ENCODE measurements at regions not wholly inside any gene's neighbourhood (a gene's known extent, or its start where the extent isn't known, plus 50 kb on each side); places are given as distances from the start of the nearest gene placed in this dataset.
"Not testable (repeated sequence)": the region's sequence is repeated elsewhere in the genome, so short reads cannot be mapped to it uniquely, and the experiment has no call there.

DNA sequence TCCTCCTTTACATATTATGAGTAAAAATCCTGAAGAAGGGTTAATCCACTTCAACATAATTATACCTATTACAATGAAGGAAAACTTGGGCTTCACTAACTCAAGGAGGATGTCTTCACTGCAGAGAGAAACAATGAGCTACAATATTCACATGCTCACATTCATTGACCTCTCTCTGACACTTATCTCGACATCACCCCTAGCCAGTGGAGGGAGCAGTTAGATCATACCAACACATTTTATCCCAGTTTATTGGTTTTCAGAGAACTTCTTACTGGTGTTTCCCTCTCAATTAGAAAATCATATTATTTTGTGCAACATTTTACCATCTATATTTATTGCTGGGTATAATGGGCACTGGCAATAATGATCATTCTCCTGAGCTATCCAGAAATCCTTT is 646.5 kb downstream of the TENT5A start:
- DNase-seq (ENCODE audit: low spot score) = no peak

GRCh38 chr6:81098109-81098814 is 654.2 kb downstream of the TENT5A start:
- no peak for DNase-seq (ENCODE audit: low spot score)

GRCh38 chr6:81096464-81096863 is 656.0 kb downstream of the TENT5A start:
- DNase-seq (ENCODE audit: low spot score) = not testable (repeated sequence)

- no peak for DNase-seq (ENCODE audit: low spot score)
Observed at GRCh38 chr6:81093051-81093450, 659.4 kb downstream of the TENT5A start.

DNA sequence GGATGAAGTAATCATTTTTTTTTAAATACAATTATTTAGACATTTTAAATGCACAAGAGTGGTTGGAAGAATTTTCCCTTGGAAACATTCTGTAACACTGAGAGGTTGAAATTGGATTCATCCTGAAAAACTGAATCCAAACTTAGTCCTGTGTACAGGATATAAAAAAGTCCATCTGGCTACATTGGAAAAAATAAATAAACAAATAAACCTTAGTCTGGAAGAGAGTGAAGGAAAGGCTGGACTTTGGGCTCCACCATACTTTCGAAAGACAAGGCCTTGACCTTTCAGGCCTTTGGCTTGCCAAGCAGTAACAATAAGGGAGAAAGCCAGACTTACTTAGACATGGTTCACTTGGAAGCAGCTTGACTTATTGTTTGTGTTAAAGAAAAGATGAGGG is 664.3 kb downstream of the TENT5A start:
- DNase-seq (ENCODE audit: low spot score) = no peak

DNA sequence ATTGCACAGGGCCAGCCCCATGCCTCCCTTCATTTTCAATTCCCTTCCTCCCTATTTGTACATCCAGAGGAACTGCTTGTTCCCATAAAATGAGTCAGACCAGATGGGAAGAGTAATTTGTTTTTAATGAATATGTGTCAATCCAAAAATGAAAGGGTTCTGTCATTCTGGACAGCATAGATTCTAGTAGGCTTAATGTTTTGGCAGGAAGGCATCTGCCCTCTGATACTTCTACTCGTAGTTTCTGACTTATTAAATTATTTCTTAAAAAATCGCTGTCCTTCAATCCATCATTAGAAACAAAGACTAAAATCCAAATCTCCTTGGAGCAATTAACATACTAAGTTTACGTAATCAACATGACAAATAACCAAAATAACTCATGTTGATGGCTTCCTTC is 665.5 kb downstream of the TENT5A start:
- DNase-seq (ENCODE audit: low spot score) = no peak

DNA sequence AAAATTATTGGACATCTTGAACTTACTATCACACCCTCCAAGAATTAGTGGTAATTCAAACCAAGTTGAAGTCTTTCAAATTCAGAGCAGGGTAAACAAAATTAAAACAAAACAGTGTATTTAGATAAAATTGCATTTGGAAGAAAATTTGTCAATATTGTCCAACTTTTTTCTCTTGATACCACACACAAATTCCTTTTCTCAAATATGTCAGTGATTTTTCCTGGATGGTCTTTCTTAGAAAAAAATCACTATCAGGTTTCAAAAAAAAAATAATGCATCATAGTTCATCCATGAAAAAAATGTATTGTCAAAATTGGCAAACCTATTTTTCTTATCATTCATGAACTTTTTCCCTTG is 667.1 kb downstream of the TENT5A start:
- no peak for DNase-seq (ENCODE audit: low spot score)

DNA sequence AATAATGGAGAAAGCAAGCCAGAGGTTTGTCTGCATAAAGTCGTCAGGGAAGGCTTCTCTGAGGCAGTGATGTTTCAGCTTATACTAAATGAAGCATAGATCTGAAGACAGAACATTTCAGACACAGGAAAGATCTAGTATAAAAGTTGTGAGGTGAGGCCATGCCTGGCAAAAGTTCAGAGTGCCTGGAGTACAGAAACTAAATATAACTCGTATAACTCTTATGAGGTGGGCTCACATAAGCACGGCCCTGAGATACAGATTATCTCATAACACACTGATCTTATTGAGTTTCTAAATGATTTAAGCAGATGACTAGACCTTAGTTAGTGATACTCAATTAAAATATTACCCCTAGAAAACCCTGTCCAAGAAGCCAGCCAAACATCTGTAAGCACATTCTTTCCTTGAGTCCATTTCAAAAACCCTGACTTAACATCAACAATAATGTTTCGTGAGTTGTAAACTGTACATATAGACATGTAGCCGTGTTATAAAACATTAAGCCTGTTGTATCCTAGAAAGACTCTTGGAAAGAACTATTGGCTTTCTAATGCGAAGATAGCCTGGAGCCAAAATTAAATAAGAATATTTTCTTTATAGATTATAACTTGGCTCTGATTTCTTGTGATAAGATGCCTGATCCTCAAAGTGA is 667.6 kb downstream of the TENT5A start:
- DNase-seq (ENCODE audit: low spot score) = no peak

- peak; percentile 62 for DNase-seq (ENCODE audit: low spot score)
Observed at GRCh38 chr6:81075974-81076373, 676.5 kb downstream of the TENT5A start.

GRCh38 chr6:81073318-81073717 is 679.2 kb downstream of the TENT5A start:
- no peak for DNase-seq (ENCODE audit: low spot score)

GRCh38 chr6:81071121-81071520 is 681.4 kb downstream of the TENT5A start:
- DNase-seq (ENCODE audit: low spot score) = no peak

- DNase-seq (ENCODE audit: low spot score) = no peak
Observed at GRCh38 chr6:81067057-81067456, 685.4 kb downstream of the TENT5A start.

DNA sequence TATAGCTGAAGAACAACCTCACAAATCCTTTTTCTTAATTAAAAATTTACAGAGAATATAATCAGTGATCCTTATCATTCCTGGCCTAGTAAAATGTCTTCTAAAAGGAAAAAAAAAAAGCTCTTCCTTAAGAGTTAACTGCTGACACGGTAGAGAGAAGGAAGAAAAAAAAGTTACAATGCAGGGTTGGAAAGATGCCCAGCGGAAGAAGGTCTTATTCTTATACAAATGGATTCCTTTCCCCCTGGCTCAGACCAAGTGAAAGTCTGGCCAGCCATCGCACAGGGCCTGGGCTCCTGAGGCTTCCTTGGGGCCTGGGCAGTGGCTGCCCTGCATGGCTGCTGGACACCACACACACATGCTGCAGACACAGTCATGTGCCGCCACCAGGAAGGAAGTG is 688.6 kb downstream of the TENT5A start:
- DNase-seq (ENCODE audit: low spot score) = no peak

GRCh38 chr6:81054036-81054435 is 698.4 kb downstream of the TENT5A start:
- no peak for DNase-seq (ENCODE audit: low spot score)

DNA sequence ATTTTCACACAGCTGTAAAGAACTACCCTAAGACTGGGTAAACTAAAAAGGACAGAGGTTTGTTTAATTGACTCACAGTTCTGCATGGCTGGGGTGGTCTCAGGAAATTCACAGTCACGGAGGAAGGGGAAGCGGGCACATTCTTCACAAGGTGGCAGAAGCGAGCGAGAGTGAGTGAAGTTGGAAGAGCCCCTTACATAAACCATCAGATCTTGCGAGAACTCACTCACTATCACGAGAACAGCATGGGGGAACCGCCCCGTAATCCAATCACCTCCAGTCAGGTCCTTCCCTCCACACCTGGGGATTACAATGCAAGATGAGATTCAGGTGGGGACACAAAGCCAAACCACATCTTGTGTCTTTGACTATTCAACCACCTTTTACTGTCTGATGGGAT is 700.5 kb downstream of the TENT5A start:
- no peak for DNase-seq (ENCODE audit: low spot score)

DNA sequence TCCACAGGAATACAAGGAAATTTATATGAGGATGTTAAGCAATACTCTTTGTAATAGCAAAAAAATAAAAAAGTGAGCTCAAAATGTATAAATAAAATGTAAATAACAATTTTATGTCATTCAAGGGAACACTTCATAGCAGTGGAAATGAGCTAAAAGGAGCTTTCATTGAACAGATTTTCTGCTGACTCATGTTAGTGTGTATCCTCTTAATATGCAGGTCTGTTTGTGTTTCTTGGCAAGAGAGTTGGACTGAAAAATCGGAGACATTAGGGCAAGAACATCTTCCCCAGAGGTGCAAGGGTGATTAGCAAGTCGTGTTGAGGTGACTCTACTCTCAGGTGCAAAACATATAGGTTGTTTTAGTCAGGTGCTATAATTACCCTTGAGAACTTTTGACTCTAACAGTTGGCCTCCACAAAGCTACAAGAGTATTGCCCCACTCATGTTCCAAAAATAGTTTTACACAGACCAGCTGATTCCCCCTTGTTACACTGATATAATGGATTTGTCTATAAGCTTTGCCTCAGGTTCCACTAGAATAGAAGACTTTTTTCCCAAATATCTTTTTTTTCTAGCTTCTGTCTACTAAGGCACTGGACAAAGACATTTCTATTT is 702.9 kb downstream of the TENT5A start:
- DNase-seq (ENCODE audit: low spot score) = no peak

- peak; percentile 8 for DNase-seq (ENCODE audit: low spot score)
Observed at GRCh38 chr6:81031416-81031815, 721.1 kb downstream of the TENT5A start.

- no peak for DNase-seq (ENCODE audit: low spot score)
Observed at GRCh38 chr6:81026041-81026553, 726.4 kb downstream of the TENT5A start.

DNA sequence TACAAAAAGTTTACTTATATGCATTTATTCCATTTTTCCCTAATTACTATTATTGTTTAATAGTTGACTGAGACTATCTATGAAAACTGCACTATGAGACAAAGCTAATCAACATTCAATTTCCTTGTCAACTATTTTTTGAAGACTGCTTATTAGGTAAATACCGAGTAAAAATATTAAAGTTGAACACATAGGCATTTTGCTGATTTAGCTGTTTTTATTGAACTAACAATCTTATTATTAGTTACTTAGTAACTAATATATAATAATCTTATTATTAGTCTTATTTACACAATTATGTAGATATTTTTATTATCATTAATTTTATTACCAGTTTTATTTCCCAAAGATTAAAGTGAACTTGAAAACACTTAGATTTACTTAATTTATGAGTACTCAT is 728.8 kb downstream of the TENT5A start:
- DNase-seq (ENCODE audit: low spot score) = no peak

DNA sequence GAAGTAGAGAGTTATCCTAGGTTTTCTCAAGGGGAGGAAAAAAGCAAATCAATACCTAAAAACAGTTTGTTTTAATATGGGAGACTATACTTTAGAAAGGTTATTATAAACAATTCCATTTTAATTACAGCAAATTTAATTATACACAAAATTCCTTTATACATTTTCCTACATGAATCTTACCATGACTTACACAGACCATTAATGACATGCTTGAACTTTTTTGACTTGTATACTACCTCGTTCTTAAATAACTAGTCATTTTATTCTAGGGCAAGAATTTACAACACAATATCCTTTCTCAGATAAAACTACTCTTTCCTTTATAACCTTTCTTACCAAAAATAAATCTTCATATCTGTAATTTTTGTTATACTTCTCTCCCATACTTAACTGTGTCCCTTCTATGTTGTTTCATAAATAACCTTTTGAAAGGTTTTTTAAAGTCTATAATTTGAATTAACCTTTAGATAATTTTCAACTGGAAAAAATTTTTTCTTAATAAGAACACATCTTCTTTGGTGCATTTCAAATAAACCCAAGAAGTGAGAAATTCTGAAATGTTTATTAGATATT is 729.4 kb downstream of the TENT5A start:
- no peak for DNase-seq (ENCODE audit: low spot score)

DNA sequence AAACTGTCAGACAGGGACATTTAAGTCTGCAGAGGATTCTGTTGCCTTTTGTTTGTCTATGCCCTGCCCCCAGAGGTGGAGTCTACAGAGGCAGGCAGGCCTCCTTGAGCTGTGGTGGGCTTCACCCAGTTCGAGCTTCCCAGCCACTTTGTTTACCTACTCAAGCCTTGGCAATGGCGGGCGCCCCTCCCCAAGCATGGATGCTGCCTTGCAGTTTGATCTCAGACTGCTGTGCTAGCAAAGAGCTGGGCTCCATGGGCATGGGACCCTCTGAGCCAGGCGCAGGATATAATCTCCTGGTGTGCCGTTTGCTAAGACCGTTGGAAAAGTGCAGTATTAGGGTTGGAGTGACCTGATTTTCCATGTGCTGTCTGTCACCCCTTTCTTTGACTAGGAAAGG is 734.9 kb downstream of the TENT5A start:
- DNase-seq (ENCODE audit: low spot score) = not testable (repeated sequence)

- DNase-seq (ENCODE audit: low spot score) = no peak
Observed at GRCh38 chr6:81003894-81004293, 748.6 kb downstream of the TENT5A start.

GRCh38 chr6:81003156-81003555 is 749.3 kb downstream of the TENT5A start:
- no peak for DNase-seq (ENCODE audit: low spot score)
